KMS-11 (cell line): ENCODE measurements at regions not wholly inside any gene's neighbourhood (a gene's known extent, or its start where the extent isn't known, plus 50 kb on each side); places are given as distances from the start of the nearest gene placed in this dataset.

Experiments
- H2AFZ ChIP-seq: fragments of 200-600 bp; sonication (generic); 2 replicates; pipeline ENCODE4 v1.6.1; 2016; ENCODE audit warnings: antibody characterized with exemption, mixed run types, low read depth
- H3K27ac ChIP-seq: fragments of 200-600 bp; sonication (generic); 2 replicates; pipeline ENCODE4 v1.6.1; 2016; ENCODE audit warnings: mild to moderate bottlenecking, mixed run types
- H3K27me3 ChIP-seq: fragments of 200-600 bp; sonication (generic); 2 replicates; pipeline ENCODE4 v1.6.1; 2017; ENCODE audit warnings: mild to moderate bottlenecking, low read depth, mixed run types, moderate library complexity; ENCODE audit not compliant: insufficient read depth
- H3K36me3 ChIP-seq: fragments of 200-600 bp; sonication (generic); 2 replicates; pipeline ENCODE4 v1.6.1; 2017; ENCODE audit warnings: mild to moderate bottlenecking, mixed run types; ENCODE audit not compliant: insufficient read depth
- H3K4me1 ChIP-seq: fragments of 200-600 bp; sonication (generic); 2 replicates; pipeline ENCODE4 v1.6.1; 2016; ENCODE audit warnings: mild to moderate bottlenecking, low read depth, mixed run types; ENCODE audit not compliant: poor library complexity, severe bottlenecking
- H3K4me2 ChIP-seq: fragments of 200-600 bp; sonication (generic); 2 replicates; pipeline ENCODE4 v1.7.0; 2016; ENCODE audit warnings: mild to moderate bottlenecking, mixed run types
- H3K4me3 ChIP-seq: fragments of 200-600 bp; sonication (generic); IDR thresholded peaks from 2 replicates; pipeline ENCODE4 v1.6.1; 2017; ENCODE audit warnings: low read depth, low read length, mixed read lengths; ENCODE audit not compliant: insufficient read depth
- H3K79me2 ChIP-seq: fragments of 200-600 bp; sonication (generic); 2 replicates; pipeline ENCODE4 v1.6.1; 2016; ENCODE audit warnings: low read depth, mixed run types; ENCODE audit not compliant: insufficient read depth
- H3K9ac ChIP-seq: fragments of 200-600 bp; sonication (generic); 2 replicates; pipeline ENCODE4 v1.6.1; 2016; ENCODE audit warnings: mild to moderate bottlenecking, mixed run types
- H4K20me1 ChIP-seq: fragments of 200-600 bp; sonication (generic); 2 replicates; pipeline ENCODE4 v1.6.1; 2016; ENCODE audit warnings: mild to moderate bottlenecking, mixed run types; ENCODE audit not compliant: insufficient read depth
- CTCF ChIP-seq: fragments of 200-600 bp; sonication (generic); conservative IDR thresholded peaks from 2 replicates; pipeline ENCODE4 v1.6.1; 2017; ENCODE audit warnings: low read depth, mild to moderate bottlenecking, antibody characterized with exemption, low read length, moderate library complexity, mixed read lengths

GRCh38 chr13:30021611-30022010, 171.2 kb upstream of the UBL3 start:
- Histone ChIP-seq H3K36me3 (no peaks in the 10 kb centered on the region), H3K27me3 (no peaks in the 10 kb centered on the region), H4K20me1 (no peaks in the 10 kb centered on the region), H3K4me1 (peaks cover 14% of the 10 kb centered on the region), H3K4me3 (no peak overlapping the region), H3K4me2 (no peak overlapping the region), H2AFZ (no peak overlapping the region), H3K27ac (no peak overlapping the region), H3K9ac (no peak overlapping the region), H3K79me2 (no peaks in the 10 kb centered on the region)
- TF ChIP-seq CTCF, result no peak

GRCh38 chr13:30020726-30021312, 170.4 kb upstream of the UBL3 start:
- H3K4me2 ChIP-seq, result no peak overlapping the region
- H3K27me3 ChIP-seq, result no peaks in the 10 kb centered on the region

GRCh38 chr13:30019648-30020626, 169.5 kb upstream of the UBL3 start:
- Histone ChIP-seq H4K20me1 (no peaks in the 10 kb centered on the region), H3K4me3 (no peak overlapping the region), H3K9ac (no peak overlapping the region), H3K36me3 (no peaks in the 10 kb centered on the region), H3K4me1 (peaks cover 5% of the 10 kb centered on the region), H3K27ac (no peak overlapping the region), H3K27me3 (no peaks in the 10 kb centered on the region), H3K4me2 (no peak overlapping the region), H3K79me2 (no peaks in the 10 kb centered on the region), H2AFZ (no peak overlapping the region)
- TF ChIP-seq CTCF, result no peak

More at GRCh38 chr13:30020726-30021312, 170.4 kb upstream of the UBL3 start:
- Histone ChIP-seq H2AFZ (no peak overlapping the region), H3K27ac (no peak overlapping the region), H3K36me3 (no peaks in the 10 kb centered on the region), H3K9ac (no peak overlapping the region), H3K4me3 (no peak overlapping the region), H4K20me1 (no peaks in the 10 kb centered on the region), H3K79me2 (no peaks in the 10 kb centered on the region), H3K4me1 (peaks cover 14% of the 10 kb centered on the region)
- TF ChIP-seq CTCF, result no peak

- no peak overlapping the region for H3K4me3 ChIP-seq
- TF ChIP-seq CTCF, result no peak
- no peak overlapping the region for H3K27ac ChIP-seq
- H4K20me1 ChIP-seq, result no peaks in the 10 kb centered on the region
- H3K4me2 ChIP-seq, result no peak overlapping the region
- no peaks in the 10 kb centered on the region for H3K36me3 ChIP-seq
- no peak overlapping the region for H2AFZ ChIP-seq
- H3K9ac ChIP-seq, result no peak overlapping the region
- no peaks in the 10 kb centered on the region for H3K79me2 ChIP-seq
- no peaks in the 10 kb centered on the region for H3K27me3 ChIP-seq
- H3K4me1 ChIP-seq, result no peaks in the 10 kb centered on the region
Observed at GRCh38 chr13:30017880-30018279, 167.5 kb upstream of the UBL3 start.
